GM23338 (cell line): ENCODE measurements at regions not wholly inside any gene's neighbourhood (a gene's known extent, or its start where the extent isn't known, plus 50 kb on each side); places are given as distances from the start of the nearest gene placed in this dataset.

Experiments
- ATAC-seq: fragments of 200-7000 bp; cut with Tn5 transposase; 3 replicates; pipeline ENCODE4 v1.9.1; 2020
- DNase-seq: peaks from one replicate; pipeline ENCODE4 v3.0.0-alpha.2; 2015; ENCODE audit warnings: low spot score
- H2AFZ ChIP-seq: fragments of 200-600 bp; sonication (generic); 2 replicates; pipeline ENCODE4 v1.8.0; 2016; ENCODE audit warnings: antibody characterized with exemption, mild to moderate bottlenecking, moderate library complexity
- H3F3A ChIP-seq: fragments of 200-600 bp; sonication (generic); replicated peaks from 2 replicates; pipeline ENCODE4 v1.8.0; 2017; ENCODE audit warnings: antibody characterized with exemption, mixed run types, low read depth
- H3K27ac ChIP-seq: fragments of 200-600 bp; sonication (generic); 2 replicates; pipeline ENCODE4 v1.6.1; 2016; ENCODE audit warnings: low read depth
- H3K27me3 ChIP-seq: fragments of 200-600 bp; sonication (generic); 2 replicates; pipeline ENCODE4 v1.8.0; 2016; ENCODE audit warnings: mild to moderate bottlenecking, mixed run types, moderate library complexity; ENCODE audit not compliant: insufficient read depth
- H3K36me3 ChIP-seq: fragments of 200-600 bp; sonication (generic); 2 replicates; pipeline ENCODE4 v1.8.0; 2016; ENCODE audit warnings: mild to moderate bottlenecking; ENCODE audit not compliant: insufficient read depth
- H3K4me1 ChIP-seq: fragments of 200-600 bp; sonication (generic); 2 replicates; pipeline ENCODE4 v1.8.0; 2016; ENCODE audit warnings: mild to moderate bottlenecking, moderate library complexity; ENCODE audit not compliant: insufficient read depth
- H3K4me2 ChIP-seq: fragments of 200-600 bp; sonication (generic); 2 replicates; pipeline ENCODE4 v1.7.1; 2017; ENCODE audit warnings: mixed run types
- H3K4me3 ChIP-seq: fragments of 200-600 bp; sonication (generic); 2 replicates; pipeline ENCODE4 v1.6.1; 2016; ENCODE audit warnings: mixed run types
- H3K79me2 ChIP-seq: fragments of 200-600 bp; sonication (generic); replicated peaks from 2 replicates; pipeline ENCODE4 v1.8.0; 2017; ENCODE audit warnings: mild to moderate bottlenecking; ENCODE audit not compliant: insufficient read depth
- H3K9me2 ChIP-seq: fragments of 200-600 bp; sonication (generic); 2 replicates; pipeline ENCODE4 v1.8.0; 2017; ENCODE audit not compliant: insufficient read depth
- H4K20me1 ChIP-seq: fragments of 200-600 bp; sonication (generic); replicated peaks from 2 replicates; pipeline ENCODE4 v1.8.0; 2017; ENCODE audit warnings: mild to moderate bottlenecking; ENCODE audit not compliant: insufficient read depth
- H3K27ac Mint-ChIP-seq: 2 replicates; pipeline ENCODE4 v1.8.0; 2020; ENCODE audit warnings: inconsistent platforms, mild to moderate bottlenecking, moderate library complexity, mixed read lengths
- H3K27me3 Mint-ChIP-seq: 3 replicates; pipeline ENCODE4 v1.8.0; 2022; ENCODE audit warnings: low read depth, mild to moderate bottlenecking, moderate library complexity, mixed read lengths, inconsistent platforms; ENCODE audit not compliant: insufficient read depth, poor library complexity
- H3K36me3 Mint-ChIP-seq: 3 replicates; pipeline ENCODE4 v1.8.0; 2021; ENCODE audit warnings: low read depth, mild to moderate bottlenecking, inconsistent platforms, moderate library complexity, mixed read lengths
- H3K4me1 Mint-ChIP-seq: 3 replicates; pipeline ENCODE4 v1.8.0; 2020; ENCODE audit warnings: mild to moderate bottlenecking, inconsistent platforms, mixed read lengths
- H3K4me3 Mint-ChIP-seq: 3 replicates; pipeline ENCODE4 v1.8.0; 2021; ENCODE audit warnings: moderate library complexity, mild to moderate bottlenecking, inconsistent platforms, mixed read lengths
- H3K9me3 Mint-ChIP-seq: 3 replicates; pipeline ENCODE4 v1.8.0; 2020; ENCODE audit warnings: moderate library complexity, mild to moderate bottlenecking, inconsistent platforms, mixed read lengths
- CREB1 ChIP-seq: fragments of 250-450 bp; sonication (Bioruptor Pico); IDR thresholded peaks from 2 replicates; pipeline ENCODE4 v1.5.0; 2020; ENCODE audit warnings: low read depth, mild to moderate bottlenecking, moderate library complexity
- ETS1 ChIP-seq: IDR thresholded peaks from 2 replicates; pipeline ENCODE4 v1.6.1; 2016; ENCODE audit warnings: antibody characterized with exemption
- EZH2 ChIP-seq: fragments of 200-600 bp; sonication (generic); IDR thresholded peaks from one replicate; pipeline ENCODE4 v1.8.0; 2017; ENCODE audit warnings: antibody characterized with exemption, mild to moderate bottlenecking, low read depth; ENCODE audit not compliant: unreplicated experiment
- EZH2phosphoT487 ChIP-seq: fragments of 200-600 bp; sonication (generic); IDR thresholded peaks from one replicate; pipeline ENCODE4 v1.8.1; 2018; ENCODE audit warnings: antibody characterized with exemption; ENCODE audit not compliant: unreplicated experiment
- JUNB ChIP-seq: IDR thresholded peaks from one replicate; pipeline ENCODE4 v1.6.1; 2016; ENCODE audit warnings: antibody characterized with exemption; ENCODE audit not compliant: unreplicated experiment
- NANOG ChIP-seq: IDR thresholded peaks from 2 replicates; pipeline ENCODE4 v1.6.1; 2016; ENCODE audit warnings: antibody characterized with exemption, borderline replicate concordance
- POLR2AphosphoS5 ChIP-seq: IDR thresholded peaks from 2 replicates; pipeline ENCODE4 v1.6.1; 2016; ENCODE audit warnings: antibody characterized with exemption, low read depth
- REST ChIP-seq: IDR thresholded peaks from one replicate; pipeline ENCODE4 v1.6.1; 2018; ENCODE audit warnings: antibody characterized with exemption; ENCODE audit not compliant: unreplicated experiment
- STAT1 ChIP-seq: IDR thresholded peaks from one replicate; pipeline ENCODE4 v1.6.1; 2016; ENCODE audit warnings: antibody characterized with exemption; ENCODE audit not compliant: unreplicated experiment
- ZNF114 ChIP-seq: fragments of 250-450 bp; sonication (Bioruptor Pico); IDR thresholded peaks from 2 replicates; pipeline ENCODE4 v1.5.0; 2020; ENCODE audit warnings: mild to moderate bottlenecking, moderate library complexity

- Histone ChIP-seq H3K27me3 (no peaks in the 10 kb centered on the region), H3K4me1 (no peaks in the 10 kb centered on the region), H3K9me2 (peaks cover 7% of the 10 kb centered on the region; the same call in 1 of the 2 replicates), H2AFZ (no peak overlapping the region), H4K20me1 (no peaks in the 10 kb centered on the region), H3K4me3 (no peak overlapping the region), H3K4me2 (no peak overlapping the region), H3K36me3 (no peaks in the 10 kb centered on the region), H3K27ac (no peak overlapping the region), H3K79me2 (no peaks in the 10 kb centered on the region), H3F3A (no peaks in the 10 kb centered on the region)
- no peak overlapping the region for H3K27ac Mint-ChIP-seq
- ATAC-seq (no peak), DNase-seq (no peak)
- no peaks in the 10 kb centered on the region for H3K27me3 Mint-ChIP-seq
- TF ChIP-seq CREB1 (CRISPR knock-in tag): no peak
- no peak for TF ChIP-seq EZH2phosphoT487
- no peak for TF ChIP-seq EZH2
- no peak for TF ChIP-seq ZNF114 (CRISPR knock-in tag)
- no peak for TF ChIP-seq STAT1
- no peak for TF ChIP-seq NANOG
- TF ChIP-seq ETS1: no peak
- H3K4me1 Mint-ChIP-seq: no peaks in the 10 kb centered on the region
- no peaks in the 10 kb centered on the region for H3K9me3 Mint-ChIP-seq
- no peaks in the 10 kb centered on the region for H3K36me3 Mint-ChIP-seq
- H3K4me3 Mint-ChIP-seq: no peak overlapping the region
These were observed 222.7 kb downstream of the CYRIA start for GRCh38 chr2:16442971-16443370.

DNA sequence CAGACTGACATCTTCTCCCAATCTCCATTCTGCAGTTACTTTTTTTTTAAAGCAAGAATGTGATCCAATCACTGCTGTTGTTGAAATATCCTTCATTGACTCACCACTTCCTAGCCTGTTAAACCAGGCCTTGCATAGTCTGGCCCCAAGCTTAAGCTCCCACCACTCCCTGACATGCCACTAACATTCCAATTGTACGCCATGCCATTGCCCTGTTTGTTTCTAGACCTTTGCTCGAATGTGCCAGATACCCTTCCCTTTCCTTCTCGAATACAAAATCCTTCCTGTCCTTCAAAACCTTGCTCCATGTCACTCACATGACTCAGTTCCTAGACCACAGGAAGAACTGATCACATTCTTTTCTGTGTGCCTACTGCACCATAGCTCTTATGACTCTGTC is 224.2 kb downstream of the CYRIA start:
- no peak for ATAC-seq
- Mint-ChIP-seq H3K27me3 (no peaks in the 10 kb centered on the region), H3K4me1 (no peaks in the 10 kb centered on the region), H3K4me3 (no peak overlapping the region), H3K36me3 (no peaks in the 10 kb centered on the region), H3K27ac (no peak overlapping the region), H3K9me3 (no peaks in the 10 kb centered on the region)
- no peak for DNase-seq
- H3K4me2 ChIP-seq: no peak overlapping the region
- H4K20me1 ChIP-seq: no peaks in the 10 kb centered on the region
- H3K36me3 ChIP-seq: no peaks in the 10 kb centered on the region
- H3K27me3 ChIP-seq: no peaks in the 10 kb centered on the region
- no peak overlapping the region for H2AFZ ChIP-seq
- peaks cover 7% of the 10 kb centered on the region; the same call in 1 of the 2 replicates for H3K9me2 ChIP-seq
- H3F3A ChIP-seq: no peaks in the 10 kb centered on the region
- H3K4me3 ChIP-seq: no peak overlapping the region
- H3K27ac ChIP-seq: no peak overlapping the region
- TF ChIP-seq STAT1: no peak
- TF ChIP-seq NANOG: no peak
- no peak for TF ChIP-seq JUNB
- TF ChIP-seq REST: no peak
- no peak for TF ChIP-seq ZNF114 (CRISPR knock-in tag)
- no peak for TF ChIP-seq ETS1
- TF ChIP-seq POLR2AphosphoS5: no peak
- no peaks in the 10 kb centered on the region for H3K79me2 ChIP-seq
- H3K4me1 ChIP-seq: no peaks in the 10 kb centered on the region
